B cell (primary cell): ENCODE measurements at regions not wholly inside any gene's neighbourhood (a gene's known extent, or its start where the extent isn't known, plus 50 kb on each side); places are given as distances from the start of the nearest gene placed in this dataset.

Source experiments
- ATAC-seq: fragments of 200-7000 bp; cut with Tn5 transposase; one replicate; pipeline ENCODE4 v1.10.0; 2021; ENCODE audit warnings: low read depth, mild to moderate bottlenecking, moderate number of reproducible peaks, moderate library complexity
- CTCF ChIA-PET: fragments of 350-600 bp; sonication (Branson Sonifier 250); formaldehyde crosslinking; loops from one replicate; lab custom pipeline; 2021; ENCODE audit warnings: antibody characterized with exemption, inconsistent platforms; lab: Charles Lee
- POLR2A ChIA-PET: fragments of 350-600 bp; sonication (Branson Sonifier 250); formaldehyde crosslinking; loops from one replicate; lab custom pipeline; 2021; ENCODE audit warnings: antibody characterized with exemption; lab: Charles Lee
- DNase-seq: peaks from one replicate; pipeline ENCODE4 v3.0.0; 2013
- H2AFZ ChIP-seq: 2 replicates; pipeline ENCODE4 v1.6.1; 2012; ENCODE audit warnings: mild to moderate bottlenecking, low read depth, low read length; ENCODE audit not compliant: insufficient read depth, poor library complexity, severe bottlenecking
- H3K27ac ChIP-seq, 2 donors: 1 replicate in 1 of 2; 2 replicates in 1 of 2; pipeline ENCODE4 v1.5.1; 2012 to 2013; ENCODE audit warnings: low read length in 2 of 2, mild to moderate bottlenecking in 2 of 2, moderate library complexity in 1 of 2
- H3K27me3 ChIP-seq, 4 experiments: fragments of 200-600 bp in 1 of 4; sonication (generic) in 1 of 4; replicated peaks in 1 of 4; 1 replicate in 2 of 4; 2 replicates in 2 of 4; pipeline versions ENCODE4 v1.6.1 to v1.7.0; 2013 to 2016; ENCODE audit warnings: low read length in 3 of 4, mild to moderate bottlenecking in 2 of 4, mixed read lengths in 1 of 4, moderate library complexity in 1 of 4; ENCODE audit not compliant: insufficient read depth in 4 of 4, control insufficient read depth in 3 of 4; ENCODE audit errors: control extremely low read depth in 1 of 4
- H3K36me3 ChIP-seq, 2 experiments: replicated peaks in 1 of 2; 1 replicate in 1 of 2; 2 replicates in 1 of 2; pipeline versions ENCODE4 v1.6.1 to v1.7.1; 2013; ENCODE audit warnings: low read length in 1 of 2; ENCODE audit not compliant: insufficient read depth in 2 of 2, control insufficient read depth in 1 of 2; ENCODE audit errors: control extremely low read depth in 1 of 2, extremely low read depth in 1 of 2
- H3K4me1 ChIP-seq, 2 donors: fragments of 200-600 bp in 1 of 2; sonication (generic) in 1 of 2; 1 replicate in 1 of 2; 2 replicates in 1 of 2; pipeline versions ENCODE4 v1.5.1 to v1.6.1; 2013 to 2017; ENCODE audit warnings: low read length in 2 of 2; ENCODE audit not compliant: control insufficient read depth in 2 of 2, insufficient read depth in 2 of 2
- H3K4me2 ChIP-seq: replicated peaks from 2 replicates; pipeline ENCODE3; 2012; ENCODE audit warnings: mild to moderate bottlenecking, low read depth, low read length; ENCODE audit not compliant: poor library complexity, severe bottlenecking
- H3K4me3 ChIP-seq, 5 experiments: fragments of 200-600 bp in 1 of 5; sonication (generic) in 1 of 5; 1 replicate in 3 of 5; 2 replicates in 2 of 5; pipeline versions ENCODE4 v1.5.1 to v1.7.0; 2011 to 2016; ENCODE audit warnings: low read length in 4 of 5, mild to moderate bottlenecking in 4 of 5, low read depth in 2 of 5, control low read depth in 1 of 5, moderate library complexity in 1 of 5; ENCODE audit not compliant: insufficient read depth in 1 of 5; ENCODE audit errors: control extremely low read depth in 1 of 5, extremely low read depth in 1 of 5
- H3K79me2 ChIP-seq: fragments of 200-600 bp; sonication (generic); one replicate; pipeline ENCODE4 v1.6.0; 2016; ENCODE audit warnings: low read length; ENCODE audit not compliant: control insufficient read depth, insufficient read depth
- H3K9ac ChIP-seq: fragments of 200-600 bp; sonication (generic); 2 replicates; pipeline ENCODE4 v1.6.1; 2017; ENCODE audit warnings: mild to moderate bottlenecking, low read length, moderate library complexity
- H3K9me3 ChIP-seq, 3 donors: one replicate each; pipeline versions ENCODE4 v1.6.1 to v1.7.1; 2013; ENCODE audit warnings: low read length in 2 of 3; ENCODE audit not compliant: control insufficient read depth in 2 of 3, insufficient read depth in 1 of 3; ENCODE audit errors: control extremely low read depth in 1 of 3
- H4K20me1 ChIP-seq: 2 replicates; pipeline ENCODE4 v1.6.0; 2012; ENCODE audit warnings: mild to moderate bottlenecking, low read length; ENCODE audit not compliant: insufficient read depth, control insufficient read depth, poor library complexity, severe bottlenecking
- H3K27ac Mint-ChIP-seq: one replicate; pipeline ENCODE4 v1.8.0; 2021; ENCODE audit warnings: mixed read lengths
- H3K27me3 Mint-ChIP-seq: one replicate; pipeline ENCODE4 v1.8.0; 2021; ENCODE audit warnings: mixed read lengths
- H3K4me1 Mint-ChIP-seq: one replicate; pipeline ENCODE4 v1.8.0; 2021; ENCODE audit warnings: mixed read lengths
- H3K4me3 Mint-ChIP-seq: one replicate; pipeline ENCODE4 v1.8.0; 2021; ENCODE audit warnings: mixed read lengths
- H3K9me3 Mint-ChIP-seq: one replicate; pipeline ENCODE4 v1.8.0; 2022; ENCODE audit warnings: mixed read lengths; ENCODE audit not compliant: insufficient read depth
- CTCF ChIP-seq: fragments of 200-600 bp; IDR thresholded peaks from one replicate; pipeline ENCODE4 v1.8.0; 2022; ENCODE audit warnings: antibody characterized with exemption, mild to moderate bottlenecking
- EZH2 ChIP-seq: IDR thresholded peaks from 2 replicates; pipeline ENCODE4 v1.6.1; 2012; ENCODE audit warnings: borderline replicate concordance, low read depth, mild to moderate bottlenecking, moderate library complexity, low read length; ENCODE audit not compliant: insufficient read depth, poor library complexity, severe bottlenecking
- WGBS: methylation state at CpG from one replicate; pipeline ENCODE4 v1.1.5; 2013; ENCODE audit warnings: missing lambda C conversion rate; ENCODE audit not compliant: insufficient coverage; 5-methylcytosine and 5-hydroxymethylcytosine counted together
- intact Hi-C: fragments of 100-400 bp; cut with micrococcal nuclease; formaldehyde crosslinking; loops from one replicate; pipeline ENCODE4 v1.10.0; 2022

- Histone ChIP-seq H3K36me3 (no peaks in the 10 kb centered on the region), H3K27me3 (no peaks in the 10 kb centered on the region), H3K4me3 (no peak overlapping the region), H3K4me2 (no peak overlapping the region), H3K4me1 (no peaks in the 10 kb centered on the region), H4K20me1 (no peaks in the 10 kb centered on the region), H3K27ac (no peak overlapping the region), H3K79me2 (no peaks in the 10 kb centered on the region), H2AFZ (no peak overlapping the region), H3K9me3 (no peaks in the 10 kb centered on the region), H3K9ac (no peak overlapping the region)
- ChIA-PET POLR2A (no interaction called here), CTCF (no interaction called here)
- TF ChIP-seq EZH2 = no peak
- no peak for TF ChIP-seq CTCF
- Mint-ChIP-seq H3K4me3 (no peak overlapping the region), H3K27me3 (peaks cover 11% of the 10 kb centered on the region), H3K27ac (no peak overlapping the region), H3K4me1 (peaks cover 6% of the 10 kb centered on the region), H3K9me3 (no peaks in the 10 kb centered on the region)
- intact Hi-C loops = no loop called here
- 86% methylated on average over 15 of the region's 16 CpGs for WGBS
- ATAC-seq = no peak
- no peak for DNase-seq
These were observed 210.4 kb downstream of the ANKRD60 start for GRCh38 chr20:58017970-58018530.

- POLR2A ChIA-PET = no interaction called here
- ATAC-seq (no peak), DNase-seq (no peak)
- H2AFZ ChIP-seq = no peak overlapping the region
- H3K4me1 ChIP-seq = no peaks in the 10 kb centered on the region
- no peaks in the 10 kb centered on the region for H3K36me3 ChIP-seq
- H3K4me2 ChIP-seq = no peak overlapping the region
- H3K4me3 Mint-ChIP-seq = no peak overlapping the region
- H3K79me2 ChIP-seq = no peaks in the 10 kb centered on the region
- no peak overlapping the region for H3K27ac ChIP-seq
- H3K27me3 ChIP-seq = peaks cover 0 to 2% (median 0%) of the 10 kb centered on the region in 4 experiments
- no peaks in the 10 kb centered on the region for H3K9me3 ChIP-seq
- H3K4me3 ChIP-seq = no peak overlapping the region
- peaks cover 6% of the 10 kb centered on the region for H3K4me1 Mint-ChIP-seq
- TF ChIP-seq EZH2 (no peak), CTCF (no peak)
- intact Hi-C loops = no loop called here
- no peak overlapping the region for H3K9ac ChIP-seq
- no peak overlapping the region for H3K27ac Mint-ChIP-seq
- H3K9me3 Mint-ChIP-seq = no peaks in the 10 kb centered on the region
- peaks cover 13% of the 10 kb centered on the region for H3K27me3 Mint-ChIP-seq
- WGBS = 92% methylated on average over 20 of the region's 20 CpGs
- H4K20me1 ChIP-seq = no peaks in the 10 kb centered on the region
- CTCF ChIA-PET = no interaction called here
These were observed 211.1 kb downstream of the ANKRD60 start for GRCh38 chr20:58017231-58017969.
